OCI-LY3 (cell line): ENCODE measurements at regions not wholly inside any gene's neighbourhood (a gene's known extent, or its start where the extent isn't known, plus 50 kb on each side); places are given as distances from the start of the nearest gene placed in this dataset.

Experiments used
- EZH2phosphoT487 ChIP-seq: fragments of 200-600 bp; shearing (Covaris generic); IDR thresholded peaks from 2 replicates; pipeline ENCODE4 v1.6.1; 2018; ENCODE audit warnings: antibody characterized with exemption, mixed run types, low read depth
- TF ChIP-seq, protein P1 (sequence below): fragments of 200-600, 300-600 bp; sonication (generic); IDR thresholded peaks from 2 replicates; pipeline ENCODE4 v1.5.1; 2014; ENCODE audit warnings: antibody characterized with exemption, low read length, low read depth

DNA sequence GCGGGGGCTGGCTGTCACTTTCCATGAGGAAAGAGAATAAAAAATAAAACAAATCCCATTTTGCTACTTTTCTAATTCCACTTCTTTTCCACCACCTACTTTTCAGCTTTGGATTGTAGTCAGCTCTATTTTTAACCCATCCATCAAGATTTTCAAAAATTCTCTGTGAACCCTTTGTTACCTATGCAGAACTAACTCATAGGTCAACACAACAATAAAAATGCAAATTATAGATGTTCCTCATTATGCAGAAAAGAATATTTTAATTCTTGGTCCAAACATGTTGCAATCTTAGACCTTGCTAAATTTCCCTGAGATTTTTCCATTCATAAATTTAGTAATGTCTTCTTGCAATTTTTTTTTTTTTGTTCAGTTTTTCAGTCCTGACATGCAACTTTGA lies 454.5 kb downstream of the ADAMTS20 start:
- TF ChIP-seq, protein P1, sequence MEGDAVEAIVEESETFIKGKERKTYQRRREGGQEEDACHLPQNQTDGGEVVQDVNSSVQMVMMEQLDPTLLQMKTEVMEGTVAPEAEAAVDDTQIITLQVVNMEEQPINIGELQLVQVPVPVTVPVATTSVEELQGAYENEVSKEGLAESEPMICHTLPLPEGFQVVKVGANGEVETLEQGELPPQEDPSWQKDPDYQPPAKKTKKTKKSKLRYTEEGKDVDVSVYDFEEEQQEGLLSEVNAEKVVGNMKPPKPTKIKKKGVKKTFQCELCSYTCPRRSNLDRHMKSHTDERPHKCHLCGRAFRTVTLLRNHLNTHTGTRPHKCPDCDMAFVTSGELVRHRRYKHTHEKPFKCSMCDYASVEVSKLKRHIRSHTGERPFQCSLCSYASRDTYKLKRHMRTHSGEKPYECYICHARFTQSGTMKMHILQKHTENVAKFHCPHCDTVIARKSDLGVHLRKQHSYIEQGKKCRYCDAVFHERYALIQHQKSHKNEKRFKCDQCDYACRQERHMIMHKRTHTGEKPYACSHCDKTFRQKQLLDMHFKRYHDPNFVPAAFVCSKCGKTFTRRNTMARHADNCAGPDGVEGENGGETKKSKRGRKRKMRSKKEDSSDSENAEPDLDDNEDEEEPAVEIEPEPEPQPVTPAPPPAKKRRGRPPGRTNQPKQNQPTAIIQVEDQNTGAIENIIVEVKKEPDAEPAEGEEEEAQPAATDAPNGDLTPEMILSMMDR: no peak
- TF ChIP-seq EZH2phosphoT487: no peak
